ENCODE measurements at regions not wholly inside any gene's neighbourhood (a gene's known extent, or its start where the extent isn't known, plus 50 kb on each side); places are given as distances from the start of the nearest gene placed in this dataset.

DNA sequence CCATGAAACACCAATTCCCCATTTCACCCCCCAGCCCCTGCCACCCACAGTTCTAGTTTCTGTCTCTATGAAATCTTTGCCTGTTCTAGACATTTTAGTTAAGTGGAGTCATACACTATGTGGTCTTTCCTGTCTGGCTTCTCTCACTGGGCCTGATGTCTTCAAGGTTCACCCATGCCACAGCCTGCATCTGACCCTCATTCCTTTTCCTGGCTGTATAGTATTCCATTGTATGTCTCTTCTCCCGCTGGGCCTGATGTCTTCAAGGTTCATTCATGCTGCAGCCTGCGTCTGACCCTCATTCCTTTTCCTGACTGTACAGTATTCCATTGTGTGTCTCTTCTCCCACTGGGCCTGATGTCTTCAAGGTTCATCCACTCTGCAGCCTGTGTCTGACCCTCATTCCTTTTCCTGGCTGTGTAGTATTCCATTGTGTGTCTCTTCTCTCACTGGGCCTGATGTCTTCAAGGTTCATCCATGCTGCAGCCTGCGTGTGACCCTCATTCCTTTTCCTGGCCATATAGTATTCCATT lies 191.7 kb downstream of the CRLF2 start:
- TF ChIP-seq, protein P1, sequence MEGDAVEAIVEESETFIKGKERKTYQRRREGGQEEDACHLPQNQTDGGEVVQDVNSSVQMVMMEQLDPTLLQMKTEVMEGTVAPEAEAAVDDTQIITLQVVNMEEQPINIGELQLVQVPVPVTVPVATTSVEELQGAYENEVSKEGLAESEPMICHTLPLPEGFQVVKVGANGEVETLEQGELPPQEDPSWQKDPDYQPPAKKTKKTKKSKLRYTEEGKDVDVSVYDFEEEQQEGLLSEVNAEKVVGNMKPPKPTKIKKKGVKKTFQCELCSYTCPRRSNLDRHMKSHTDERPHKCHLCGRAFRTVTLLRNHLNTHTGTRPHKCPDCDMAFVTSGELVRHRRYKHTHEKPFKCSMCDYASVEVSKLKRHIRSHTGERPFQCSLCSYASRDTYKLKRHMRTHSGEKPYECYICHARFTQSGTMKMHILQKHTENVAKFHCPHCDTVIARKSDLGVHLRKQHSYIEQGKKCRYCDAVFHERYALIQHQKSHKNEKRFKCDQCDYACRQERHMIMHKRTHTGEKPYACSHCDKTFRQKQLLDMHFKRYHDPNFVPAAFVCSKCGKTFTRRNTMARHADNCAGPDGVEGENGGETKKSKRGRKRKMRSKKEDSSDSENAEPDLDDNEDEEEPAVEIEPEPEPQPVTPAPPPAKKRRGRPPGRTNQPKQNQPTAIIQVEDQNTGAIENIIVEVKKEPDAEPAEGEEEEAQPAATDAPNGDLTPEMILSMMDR (conservative IDR thresholded peaks at IDR 0.05 in 1 of 2, IDR thresholded peaks at IDR 0.05 in 1 of 2; ENCODE audit: extremely low read depth in 1 of 2, insufficient read depth in 1 of 2, low read depth in 1 of 2, low read length in 2 of 2): no peak
- no peak for TF ChIP-seq EZH2 (IDR thresholded peaks at IDR 0.05; ENCODE audit: borderline replicate concordance, low read length)

All from mammary epithelial cell (primary cell).